Left ventricle myocardium inferior (tissue), 1 donor: ENCODE measurements at regions not wholly inside any gene's neighbourhood (a gene's known extent, or its start where the extent isn't known, plus 50 kb on each side); places are given as distances from the start of the nearest gene placed in this dataset.

ENCODE experiments used
- DNase-seq: peaks from one replicate; pipeline ENCODE4 v3.0.0-alpha.2; 2020
- H3K27ac ChIP-seq: fragments of 200-600 bp; replicated peaks from 2 replicates; pipeline ENCODE4 v1.8.0; 2021
- H3K27me3 ChIP-seq: fragments of 200-600 bp; 2 replicates; pipeline ENCODE4 v1.8.0; 2021; ENCODE audit warnings: low read depth
- H3K36me3 ChIP-seq: fragments of 200-600 bp; 2 replicates; pipeline ENCODE4 v1.8.0; 2021
- H3K4me1 ChIP-seq: fragments of 200-600 bp; 2 replicates; pipeline ENCODE4 v1.8.0; 2021
- H3K4me3 ChIP-seq: fragments of 200-600 bp; 2 replicates; pipeline ENCODE4 v1.8.0; 2021; ENCODE audit warnings: mild to moderate bottlenecking, moderate library complexity
- H3K9me3 ChIP-seq: fragments of 200-600 bp; replicated peaks from 2 replicates; pipeline ENCODE4 v1.8.0; 2021
- intact Hi-C: fragments of 100-400 bp; cut with micrococcal nuclease; formaldehyde crosslinking; loops from one replicate; pipeline ENCODE4 v1.11.0; 2022
- TF ChIP-seq, protein P1 (sequence below): fragments of 200-600 bp; IDR thresholded peaks from 2 replicates; pipeline ENCODE4 v1.8.0; 2021; ENCODE audit warnings: antibody characterized with exemption, mild to moderate bottlenecking, borderline replicate concordance
- donor health status: DM: no; HTN: yes; CAD: no; lungs with severe emphysema.

DNA sequence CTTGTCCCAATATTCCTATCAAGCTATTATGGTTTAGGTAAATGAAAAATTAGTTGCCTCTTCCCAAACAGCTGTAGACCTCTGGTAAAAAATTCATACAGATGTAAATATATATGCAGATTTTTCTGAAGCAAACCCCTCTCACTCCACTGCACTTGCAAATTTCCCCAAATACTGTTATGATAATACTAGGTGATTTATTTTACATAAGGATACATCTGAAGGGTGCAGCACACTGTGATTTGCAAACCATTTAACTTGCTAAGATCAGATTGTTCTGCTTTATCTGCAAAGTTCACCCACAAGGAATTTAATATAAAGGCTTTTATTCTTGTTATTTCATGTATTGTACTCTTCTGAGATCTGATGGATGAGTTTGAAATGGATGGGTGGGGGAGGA lies 177.0 kb downstream of the GPAT3 start:
- no peaks in the 10 kb centered on the region for H3K4me1 ChIP-seq
- TF ChIP-seq, protein P1, sequence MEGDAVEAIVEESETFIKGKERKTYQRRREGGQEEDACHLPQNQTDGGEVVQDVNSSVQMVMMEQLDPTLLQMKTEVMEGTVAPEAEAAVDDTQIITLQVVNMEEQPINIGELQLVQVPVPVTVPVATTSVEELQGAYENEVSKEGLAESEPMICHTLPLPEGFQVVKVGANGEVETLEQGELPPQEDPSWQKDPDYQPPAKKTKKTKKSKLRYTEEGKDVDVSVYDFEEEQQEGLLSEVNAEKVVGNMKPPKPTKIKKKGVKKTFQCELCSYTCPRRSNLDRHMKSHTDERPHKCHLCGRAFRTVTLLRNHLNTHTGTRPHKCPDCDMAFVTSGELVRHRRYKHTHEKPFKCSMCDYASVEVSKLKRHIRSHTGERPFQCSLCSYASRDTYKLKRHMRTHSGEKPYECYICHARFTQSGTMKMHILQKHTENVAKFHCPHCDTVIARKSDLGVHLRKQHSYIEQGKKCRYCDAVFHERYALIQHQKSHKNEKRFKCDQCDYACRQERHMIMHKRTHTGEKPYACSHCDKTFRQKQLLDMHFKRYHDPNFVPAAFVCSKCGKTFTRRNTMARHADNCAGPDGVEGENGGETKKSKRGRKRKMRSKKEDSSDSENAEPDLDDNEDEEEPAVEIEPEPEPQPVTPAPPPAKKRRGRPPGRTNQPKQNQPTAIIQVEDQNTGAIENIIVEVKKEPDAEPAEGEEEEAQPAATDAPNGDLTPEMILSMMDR = no peak
- no peak overlapping the region for H3K4me3 ChIP-seq
- no peaks in the 10 kb centered on the region for H3K9me3 ChIP-seq
- DNase-seq = no peak
- intact Hi-C loops = no loop called here
- H3K36me3 ChIP-seq = no peaks in the 10 kb centered on the region
- no peak overlapping the region for H3K27ac ChIP-seq
- no peaks in the 10 kb centered on the region for H3K27me3 ChIP-seq

DNA sequence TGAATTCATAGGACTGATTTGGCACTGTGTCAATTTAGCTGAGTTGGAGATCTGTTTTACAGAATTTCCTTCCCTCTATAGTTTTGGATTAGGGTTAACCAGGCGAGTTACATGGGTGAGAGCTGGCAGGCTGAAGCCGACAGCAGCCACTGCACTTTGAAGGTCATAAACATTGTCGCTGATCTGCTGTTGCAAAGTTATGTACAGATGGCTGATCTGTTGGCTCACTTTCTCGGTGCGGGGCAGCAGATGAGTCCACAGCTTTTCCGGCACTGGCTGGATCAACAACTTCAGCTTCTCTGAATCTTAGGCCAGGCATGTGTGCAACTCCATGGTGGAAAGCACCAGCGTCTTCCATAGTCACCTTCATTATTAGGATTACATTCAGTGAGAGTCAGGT lies 173.7 kb downstream of the GPAT3 start:
- intact Hi-C loops = no loop called here
- no peak overlapping the region for H3K27ac ChIP-seq
- TF ChIP-seq, protein P1 = no peak
- no peak overlapping the region for H3K4me3 ChIP-seq
- H3K4me1 ChIP-seq = no peaks in the 10 kb centered on the region
- no peak for DNase-seq
- no peaks in the 10 kb centered on the region for H3K9me3 ChIP-seq
- H3K27me3 ChIP-seq = no peaks in the 10 kb centered on the region
- H3K36me3 ChIP-seq = no peaks in the 10 kb centered on the region

DNA sequence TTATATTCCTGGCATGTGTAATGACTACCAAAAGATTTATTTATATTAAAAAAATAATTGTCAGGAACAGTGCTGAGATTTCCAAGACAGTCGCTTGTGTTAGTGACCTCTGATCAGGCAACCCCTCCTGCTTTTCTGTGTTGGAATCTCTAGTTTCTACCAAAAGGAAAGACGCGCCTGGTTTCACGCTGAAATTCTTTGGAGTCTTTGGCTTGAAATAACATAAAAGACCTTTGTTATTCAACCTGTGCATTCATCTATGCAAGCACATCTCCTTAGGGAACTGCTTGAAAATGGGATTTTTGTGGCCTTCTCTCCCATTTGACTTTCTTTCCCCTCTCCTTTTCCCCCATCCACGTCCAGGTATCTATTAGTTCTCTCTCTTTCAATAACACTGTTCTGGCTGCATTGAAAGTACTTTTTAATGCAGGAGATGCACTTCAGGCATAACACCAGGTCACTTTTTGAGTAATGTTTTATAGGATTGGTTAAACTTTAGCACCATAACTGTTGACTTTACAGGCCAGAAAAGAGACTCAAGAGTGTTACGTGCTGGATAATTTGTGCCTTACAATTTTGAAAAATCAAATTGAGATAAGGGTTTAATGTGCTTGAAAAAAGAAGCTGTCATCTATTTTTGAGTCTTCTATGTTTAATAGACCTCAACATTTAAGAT lies 172.7 kb downstream of the GPAT3 start:
- H3K9me3 ChIP-seq = no peaks in the 10 kb centered on the region
- DNase-seq = no peak
- TF ChIP-seq, protein P1 = no peak
- H3K4me1 ChIP-seq = no peaks in the 10 kb centered on the region
- H3K27ac ChIP-seq = no peak overlapping the region
- no peaks in the 10 kb centered on the region for H3K27me3 ChIP-seq
- H3K36me3 ChIP-seq = no peaks in the 10 kb centered on the region
- no peak overlapping the region for H3K4me3 ChIP-seq
- intact Hi-C loops = no loop called here

DNA sequence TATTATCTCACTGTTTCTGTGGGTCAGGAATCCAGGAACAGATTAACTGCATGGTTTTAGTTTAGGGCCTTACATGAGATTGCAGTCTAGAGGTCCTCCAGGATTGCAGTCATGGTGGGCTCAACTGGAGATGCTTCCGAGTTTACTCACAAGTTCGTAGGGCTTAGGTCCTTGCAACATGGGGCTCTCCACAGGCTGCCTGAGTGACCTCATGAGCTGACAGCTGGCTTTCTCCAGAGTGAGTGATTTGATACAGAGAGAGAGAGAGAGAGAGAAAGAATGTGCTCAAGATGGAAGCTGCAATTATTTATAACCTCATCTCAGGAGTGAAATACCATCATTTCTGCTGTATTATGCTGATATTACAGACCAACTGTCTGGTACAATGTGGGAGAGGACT lies 168.9 kb downstream of the GPAT3 start:
- H3K36me3 ChIP-seq = no peaks in the 10 kb centered on the region
- DNase-seq = no peak
- no peaks in the 10 kb centered on the region for H3K4me1 ChIP-seq
- H3K9me3 ChIP-seq = peaks cover 25% of the 10 kb centered on the region
- no peak overlapping the region for H3K27ac ChIP-seq
- no peaks in the 10 kb centered on the region for H3K27me3 ChIP-seq
- intact Hi-C loops = no loop called here
- TF ChIP-seq, protein P1 = no peak
- H3K4me3 ChIP-seq = no peak overlapping the region

DNA sequence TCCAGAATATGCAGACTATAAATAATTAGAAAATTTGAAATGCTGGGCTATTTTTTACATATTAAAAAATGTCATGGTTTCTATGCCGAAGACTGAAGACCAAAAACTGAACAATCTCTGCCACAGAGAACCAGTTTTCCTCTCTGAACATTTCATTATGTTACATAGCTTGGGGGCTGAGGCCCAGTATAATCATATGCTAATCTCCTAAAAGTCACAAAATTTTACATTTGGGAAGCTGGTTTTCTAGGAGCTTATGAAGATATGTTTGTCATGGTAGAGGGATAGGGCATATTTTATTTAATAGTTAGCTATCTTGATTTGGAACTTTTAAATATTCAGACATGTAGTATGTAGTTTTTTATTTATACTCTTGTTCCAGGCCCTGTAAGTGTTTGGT lies 167.8 kb downstream of the GPAT3 start:
- no peak overlapping the region for H3K27ac ChIP-seq
- H3K36me3 ChIP-seq = no peaks in the 10 kb centered on the region
- intact Hi-C loops = no loop called here
- DNase-seq = no peak
- peaks cover 25% of the 10 kb centered on the region for H3K9me3 ChIP-seq
- H3K4me1 ChIP-seq = no peaks in the 10 kb centered on the region
- TF ChIP-seq, protein P1 = no peak
- no peaks in the 10 kb centered on the region for H3K27me3 ChIP-seq
- H3K4me3 ChIP-seq = no peak overlapping the region
